ENCODE measurements at regions not wholly inside any gene's neighbourhood (a gene's known extent, or its start where the extent isn't known, plus 50 kb on each side); places are given as distances from the start of the nearest gene placed in this dataset.
A peak's percentile ranks its signal among the peaks of the same experiment; 100 is the strongest.

- peak in 1 of 2 donors; percentile 55 for ATAC-seq
- intact Hi-C loops (cut with DNase I; ENCODE audit: low total_unique reads), result no loop called here
- no peak overlapping the region for H3K27ac ChIP-seq
These were observed 65.2 kb upstream of the PDZRN4 start for GRCh38 chr12:41122894-41123293.

GRCh38 chr12:41123871-41124270 lies 64.2 kb upstream of the PDZRN4 start:
- intact Hi-C loops (cut with DNase I; ENCODE audit: low total_unique reads), result no loop called here
- TF ChIP-seq CTCF (IDR thresholded peaks at IDR 0.05 in 4 of 5, conservative IDR thresholded peaks at IDR 0.05 in 1 of 5) (no peak), POLR2A (IDR thresholded peaks at IDR 0.05) (no peak)

More at GRCh38 chr12:41122894-41123293, 65.2 kb upstream of the PDZRN4 start:
- no peaks in the 10 kb centered on the region for H3K27me3 ChIP-seq
- peak in 1 of 2 donors; percentile 32 for DNase-seq
- in situ Hi-C loops (cut with MboI; ENCODE audit: low sequenced_read_pairs in 4 of 4), result no loop called here
- TF ChIP-seq POLR2A (IDR thresholded peaks at IDR 0.05) (no peak), CTCF (IDR thresholded peaks at IDR 0.05 in 4 of 5, conservative IDR thresholded peaks at IDR 0.05 in 1 of 5) (no peak)
- no peak overlapping the region for H3K4me3 ChIP-seq
- H3K4me1 ChIP-seq, result no peaks in the 10 kb centered on the region
- no peaks in the 10 kb centered on the region for H3K9me3 ChIP-seq
- H3K36me3 ChIP-seq, result no peaks in the 10 kb centered on the region

More at GRCh38 chr12:41123871-41124270, 64.2 kb upstream of the PDZRN4 start:
- Histone ChIP-seq H3K9me3 (no peaks in the 10 kb centered on the region), H3K4me1 (no peaks in the 10 kb centered on the region), H3K27ac (no peak overlapping the region), H3K36me3 (no peaks in the 10 kb centered on the region), H3K4me3 (no peak overlapping the region), H3K27me3 (no peaks in the 10 kb centered on the region)
- ATAC-seq (no peak), DNase-seq (no peak)
- in situ Hi-C loops (cut with MboI; ENCODE audit: low sequenced_read_pairs in 4 of 4), result no loop called here

All from gastrocnemius medialis (tissue), 4 donors.